ENCODE measurements at regions not wholly inside any gene's neighbourhood (a gene's known extent, or its start where the extent isn't known, plus 50 kb on each side); places are given as distances from the start of the nearest gene placed in this dataset.

GRCh38 chr13:95502216-95502615 is 50.3 kb upstream of the CLDN10 start:
- DNase-seq, result no peak
